Neural cell (in vitro differentiated cells): ENCODE measurements at regions not wholly inside any gene's neighbourhood (a gene's known extent, or its start where the extent isn't known, plus 50 kb on each side); places are given as distances from the start of the nearest gene placed in this dataset.
"Not testable (repeated sequence)": the region's sequence is repeated elsewhere in the genome, so short reads cannot be mapped to it uniquely, and the experiment has no call there.

Source experiments
- H2AFZ ChIP-seq: fragments of 200-600, 300-800 bp; sonication (generic), shearing (Covaris generic); 2 replicates; pipeline ENCODE4 v1.6.0; 2014; ENCODE audit warnings: low read depth, mild to moderate bottlenecking, antibody characterized with exemption, low read length, moderate library complexity
- H3F3A ChIP-seq: fragments of 200-600 bp; shearing (Covaris generic); 2 replicates; pipeline ENCODE4 v1.6.1; 2016; ENCODE audit warnings: mild to moderate bottlenecking, moderate library complexity, mixed read lengths, antibody characterized with exemption, low read length; ENCODE audit not compliant: insufficient read depth, poor library complexity, severe bottlenecking
- H3K27ac ChIP-seq: fragments of 200-600, 300-800 bp; sonication (generic), shearing (Covaris generic); 2 replicates; pipeline ENCODE4 v1.5.1; 2014; ENCODE audit warnings: mild to moderate bottlenecking, low read length, moderate library complexity
- H3K27me3 ChIP-seq: fragments of 300-800, 200-600 bp; sonication (generic), shearing (Covaris generic); 2 replicates; pipeline ENCODE4 v1.6.0; 2014; ENCODE audit warnings: mild to moderate bottlenecking, low read depth, low read length, moderate library complexity; ENCODE audit not compliant: insufficient read depth
- H3K36me3 ChIP-seq: fragments of 300-800, 200-600 bp; sonication (generic), shearing (Covaris generic); 2 replicates; pipeline ENCODE4 v1.5.1; 2014; ENCODE audit warnings: mild to moderate bottlenecking, antibody characterized with exemption, low read length, moderate library complexity; ENCODE audit not compliant: insufficient read depth
- H3K4me2 ChIP-seq: fragments of 300-800, 200-600 bp; sonication (generic), shearing (Covaris generic); 2 replicates; pipeline ENCODE4 v1.6.0; 2014; ENCODE audit warnings: mild to moderate bottlenecking, low read length
- H3K4me3 ChIP-seq: fragments of 300-800, 200-600 bp; sonication (generic), shearing (Covaris generic); 2 replicates; pipeline ENCODE4 v1.5.1; 2014; ENCODE audit warnings: mild to moderate bottlenecking, low read length, moderate library complexity
- H3K79me2 ChIP-seq: fragments of 200-600 bp; shearing (Covaris generic); replicated peaks from 2 replicates; pipeline ENCODE4 v1.6.0; 2014; ENCODE audit warnings: mild to moderate bottlenecking, low read length, moderate library complexity; ENCODE audit not compliant: insufficient read depth
- H3K9ac ChIP-seq: fragments of 300-800, 200-600 bp; sonication (generic), shearing (Covaris generic); 2 replicates; pipeline ENCODE4 v1.6.1; 2016; ENCODE audit warnings: mild to moderate bottlenecking, low read length, mixed read lengths
- H3K9me2 ChIP-seq: fragments of 200-600 bp; shearing (Covaris generic); 2 replicates; pipeline ENCODE4 v1.6.1; 2016; ENCODE audit warnings: mild to moderate bottlenecking, low read length, mixed read lengths; ENCODE audit not compliant: insufficient read depth
- H3K9me3 ChIP-seq: fragments of 200-600, 300-800 bp; sonication (generic), shearing (Covaris generic); 2 replicates; pipeline ENCODE4 v1.6.1; 2016; ENCODE audit warnings: mild to moderate bottlenecking, mixed run types, low read length, moderate library complexity, mixed read lengths
- H4K20me1 ChIP-seq: fragments of 200-600 bp; shearing (Covaris generic); 2 replicates; pipeline ENCODE4 v1.6.1; 2016; ENCODE audit warnings: mild to moderate bottlenecking, mixed run types; ENCODE audit not compliant: insufficient read depth
- CTCF ChIP-seq: fragments of 450-650 bp; IDR thresholded peaks from 2 replicates; pipeline ENCODE4 v1.5.1; 2014; ENCODE audit warnings: antibody characterized with exemption, mild to moderate bottlenecking, moderate library complexity; ENCODE audit not compliant: poor library complexity, severe bottlenecking
- EP300 ChIP-seq: fragments of 450-650 bp; conservative IDR thresholded peaks from 2 replicates; pipeline ENCODE4 v1.6.1; 2014; ENCODE audit warnings: antibody characterized with exemption, mild to moderate bottlenecking, moderate library complexity; ENCODE audit not compliant: poor library complexity, severe bottlenecking
- EZH2 ChIP-seq: fragments of 200-600, 300-800 bp; shearing (Covaris generic), sonication (generic); IDR thresholded peaks from 2 replicates; pipeline ENCODE4 v1.6.1; 2014; ENCODE audit warnings: antibody characterized with exemption, low read length, borderline replicate concordance, mild to moderate bottlenecking; ENCODE audit not compliant: insufficient read depth, poor library complexity, severe bottlenecking
- MXI1 ChIP-seq: fragments of 450-650 bp; conservative IDR thresholded peaks from 2 replicates; pipeline ENCODE4 v1.6.1; 2014; ENCODE audit warnings: antibody characterized with exemption, mild to moderate bottlenecking; ENCODE audit not compliant: poor library complexity, severe bottlenecking
- POLR2AphosphoS5 ChIP-seq: IDR thresholded peaks from 2 replicates; pipeline ENCODE4 v1.6.1; 2012
- RAD21 ChIP-seq: fragments of 450-650 bp; conservative IDR thresholded peaks from 2 replicates; pipeline ENCODE4 v1.6.1; 2014; ENCODE audit warnings: antibody characterized with exemption, mild to moderate bottlenecking, moderate library complexity
- REST ChIP-seq: IDR thresholded peaks from 2 replicates; pipeline ENCODE4 v1.6.1; 2012; ENCODE audit warnings: borderline replicate concordance
- SMC3 ChIP-seq: fragments of 450-650 bp; conservative IDR thresholded peaks from 2 replicates; pipeline ENCODE4 v1.6.1; 2014; ENCODE audit warnings: antibody characterized with exemption, mild to moderate bottlenecking, moderate library complexity; ENCODE audit not compliant: poor library complexity
- TAF1 ChIP-seq: IDR thresholded peaks from 2 replicates; pipeline ENCODE4 v1.6.1; 2012; ENCODE audit warnings: low read depth

GRCh38 chr3:127085576-127085975, 102.7 kb downstream of the PLXNA1 start:
- H3K27ac ChIP-seq: no peak overlapping the region
- TF ChIP-seq MXI1: no peak
- TF ChIP-seq TAF1: no peak
- TF ChIP-seq REST: no peak
- TF ChIP-seq RAD21: no peak
- no peak for TF ChIP-seq EZH2
- TF ChIP-seq CTCF: no peak
- TF ChIP-seq POLR2AphosphoS5: no peak
- no peak for TF ChIP-seq EP300
- no peak for TF ChIP-seq SMC3
- H4K20me1 ChIP-seq: no peaks in the 10 kb centered on the region
- H3K9ac ChIP-seq: no peak overlapping the region
- no peaks in the 10 kb centered on the region for H3F3A ChIP-seq
- no peak overlapping the region for H2AFZ ChIP-seq
- H3K9me3 ChIP-seq: no peaks in the 10 kb centered on the region
- H3K9me2 ChIP-seq: no peaks in the 10 kb centered on the region
- H3K4me3 ChIP-seq: no peak overlapping the region
- H3K79me2 ChIP-seq: no peaks in the 10 kb centered on the region
- no peaks in the 10 kb centered on the region for H3K27me3 ChIP-seq
- no peak overlapping the region for H3K4me2 ChIP-seq
- no peaks in the 10 kb centered on the region for H3K36me3 ChIP-seq

GRCh38 chr3:127086591-127086990, 103.7 kb downstream of the PLXNA1 start:
- not testable (repeated sequence) for H3K9me3 ChIP-seq, H3K4me2 ChIP-seq, H3K27me3 ChIP-seq, H4K20me1 ChIP-seq, H3K4me3 ChIP-seq, H2AFZ ChIP-seq, H3K9me2 ChIP-seq, H3K79me2 ChIP-seq, H3K36me3 ChIP-seq, H3K9ac ChIP-seq, H3K27ac ChIP-seq, H3F3A ChIP-seq

- Histone ChIP-seq H3K9ac (no peak overlapping the region), H3K9me3 (no peaks in the 10 kb centered on the region), H3K36me3 (no peaks in the 10 kb centered on the region), H3K27ac (no peak overlapping the region), H4K20me1 (no peaks in the 10 kb centered on the region), H3K79me2 (no peaks in the 10 kb centered on the region), H3K9me2 (no peaks in the 10 kb centered on the region), H3K4me2 (no peak overlapping the region), H2AFZ (no peak overlapping the region), H3K4me3 (no peak overlapping the region), H3K27me3 (no peaks in the 10 kb centered on the region), H3F3A (no peaks in the 10 kb centered on the region)
- no peak for TF ChIP-seq EZH2
Measured at GRCh38 chr3:127087441-127087840, 104.5 kb downstream of the PLXNA1 start.
